ENCODE measurements at regions not wholly inside any gene's neighbourhood (a gene's known extent, or its start where the extent isn't known, plus 50 kb on each side); places are given as distances from the start of the nearest gene placed in this dataset.

DNA sequence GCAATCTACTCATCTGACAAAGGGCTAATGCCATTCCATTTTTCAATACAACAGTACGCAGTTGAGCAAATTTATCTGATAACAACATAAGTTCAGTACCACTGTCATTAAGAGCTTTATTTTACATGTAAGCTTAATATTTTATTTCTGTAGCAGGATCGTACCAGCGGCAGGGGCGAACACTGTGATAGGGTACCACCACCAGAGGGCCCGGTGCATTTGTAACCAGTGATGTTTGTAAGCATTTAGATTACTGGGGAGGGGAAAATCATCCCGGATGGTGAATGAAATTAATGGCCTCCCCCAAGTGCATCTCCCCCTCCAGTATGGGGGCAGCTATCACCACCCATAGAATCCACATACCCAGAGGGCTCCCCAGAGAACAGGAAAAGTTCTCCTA, 179.0 kb downstream of the ADGRA3 start:
- no peak for DNase-seq

DNA sequence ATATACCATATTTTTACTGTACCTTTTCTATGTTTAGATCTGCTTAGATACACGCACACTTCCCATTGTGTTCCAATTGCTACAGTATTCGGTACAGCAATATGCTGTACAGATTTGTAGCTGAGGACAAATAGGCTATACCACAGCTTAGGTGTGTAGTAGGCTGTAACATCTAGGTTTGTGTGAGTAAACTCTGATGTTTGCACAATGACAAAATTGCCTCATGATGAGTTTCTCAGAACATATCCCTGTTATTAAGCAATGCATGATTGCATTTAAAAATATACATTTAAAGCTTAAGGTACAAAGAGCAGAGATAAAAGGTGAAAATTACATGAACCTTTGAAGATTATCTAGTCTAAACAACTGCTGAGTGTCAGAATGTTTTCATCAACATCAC, 181.7 kb downstream of the ADGRA3 start:
- no peak for DNase-seq

DNA sequence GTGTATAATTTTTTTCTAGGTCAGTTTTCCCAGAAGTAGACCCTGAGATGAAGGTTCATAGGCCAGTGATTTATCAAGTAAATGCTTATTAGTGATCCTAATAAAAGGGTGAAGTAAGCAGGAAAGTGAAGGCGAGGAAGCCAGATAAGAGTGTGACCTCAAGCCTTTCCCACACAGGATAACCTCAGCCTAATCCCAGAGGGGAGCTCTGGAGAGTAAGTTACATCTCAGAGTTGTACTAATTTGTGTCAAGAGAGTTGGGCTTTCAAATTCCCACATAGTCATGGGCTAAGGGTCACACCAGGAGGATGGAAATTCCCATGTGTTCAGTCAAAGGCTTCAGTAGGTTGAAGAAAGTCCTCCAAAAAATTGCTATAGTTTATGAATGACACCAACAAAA, 191.4 kb downstream of the ADGRA3 start:
- no peak for DNase-seq

DNA sequence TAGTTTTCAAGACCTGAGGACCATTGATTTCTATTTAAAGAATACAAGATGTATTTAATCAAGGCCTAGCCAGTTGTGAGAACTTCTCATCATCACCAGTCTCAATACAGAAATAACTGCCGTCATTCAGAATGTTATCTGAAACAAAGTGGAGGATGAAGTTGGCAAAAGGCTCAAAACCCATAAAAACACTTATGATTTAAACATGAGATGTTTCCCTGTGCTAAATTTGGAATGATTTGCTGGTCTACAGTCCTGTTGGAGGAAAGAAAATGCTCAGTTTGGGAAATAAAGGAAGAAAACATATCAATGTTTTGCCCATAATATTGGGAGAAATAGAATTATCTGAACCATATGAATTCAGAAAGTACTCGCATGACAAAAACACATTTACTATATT, 192.2 kb downstream of the ADGRA3 start:
- no peak for DNase-seq

DNA sequence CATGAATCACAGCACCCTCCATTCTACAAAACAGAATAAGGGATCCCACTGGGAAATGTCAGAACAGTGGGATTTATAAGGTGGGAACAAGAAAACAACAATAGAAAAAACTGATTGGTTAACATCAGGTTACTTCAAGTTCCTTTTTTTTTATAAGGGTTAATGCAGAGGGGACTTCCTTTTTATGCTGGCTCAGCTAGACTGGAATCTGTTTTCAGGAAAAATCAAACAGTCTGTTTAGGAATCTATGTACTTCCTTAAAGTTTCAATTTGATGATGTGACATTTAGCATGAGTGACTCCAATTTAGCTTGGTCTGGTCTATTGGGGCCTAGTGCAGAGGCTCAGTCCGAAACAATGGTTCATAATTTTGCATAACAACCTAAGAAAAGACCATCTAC, 192.9 kb downstream of the ADGRA3 start:
- DNase-seq, result no peak

DNA sequence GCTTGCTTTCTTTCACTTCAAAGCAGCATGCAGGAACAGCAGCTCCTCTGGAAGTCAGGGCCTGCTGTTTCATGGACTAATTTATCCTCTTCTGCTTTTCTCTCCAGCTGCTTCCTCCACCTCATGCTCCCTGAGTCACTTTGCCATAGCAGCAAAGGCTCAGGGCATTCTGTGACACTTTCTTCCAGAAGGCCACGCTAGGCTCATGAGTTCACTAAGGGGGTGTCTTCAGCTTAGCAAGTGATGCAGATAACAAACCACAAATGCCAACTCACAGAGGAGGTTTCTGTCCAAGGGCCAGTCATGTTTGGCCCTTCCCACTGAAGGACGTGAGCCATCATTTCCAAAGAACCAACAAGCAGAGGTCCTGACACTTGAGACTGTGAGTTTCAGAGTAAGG, 200.2 kb downstream of the ADGRA3 start:
- no peak for DNase-seq

DNA sequence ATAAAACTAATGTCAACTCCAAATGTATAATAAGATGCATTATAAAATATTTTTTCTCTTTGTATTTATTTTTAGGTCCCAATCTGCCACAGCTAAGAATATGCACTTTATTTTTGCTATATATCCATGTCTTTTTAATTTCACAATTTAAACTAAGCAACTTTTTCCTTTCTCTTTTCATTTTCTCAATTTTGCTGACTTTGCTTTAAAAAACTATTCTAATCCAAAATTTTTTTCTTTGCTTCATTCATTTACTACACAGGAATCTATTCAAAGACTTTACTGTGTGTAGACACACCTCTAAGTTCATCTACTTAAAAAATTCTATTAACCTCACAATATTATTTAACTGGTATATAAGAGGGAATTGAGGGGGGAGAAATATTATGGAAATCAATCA, 201.9 kb downstream of the ADGRA3 start:
- no peak for DNase-seq

DNA sequence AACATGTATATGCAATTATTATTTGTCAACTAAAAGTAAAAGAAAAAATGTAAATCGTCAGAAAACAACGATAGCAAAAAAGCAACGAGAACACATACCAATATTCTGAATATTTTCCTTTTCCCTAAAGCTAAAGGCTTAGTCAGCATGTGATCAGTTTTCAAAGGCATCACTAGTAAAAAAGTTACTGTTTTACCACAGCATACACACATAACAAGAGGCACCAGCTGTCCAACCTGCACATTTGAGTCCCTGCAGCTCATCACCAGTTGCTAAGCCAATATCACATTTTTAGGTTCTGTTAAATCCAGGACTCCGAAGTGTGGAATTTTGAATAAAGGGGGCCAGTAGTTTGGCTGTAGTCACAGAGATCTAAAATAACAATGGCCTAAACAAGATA, 203.8 kb downstream of the ADGRA3 start:
- no peak for DNase-seq

DNA sequence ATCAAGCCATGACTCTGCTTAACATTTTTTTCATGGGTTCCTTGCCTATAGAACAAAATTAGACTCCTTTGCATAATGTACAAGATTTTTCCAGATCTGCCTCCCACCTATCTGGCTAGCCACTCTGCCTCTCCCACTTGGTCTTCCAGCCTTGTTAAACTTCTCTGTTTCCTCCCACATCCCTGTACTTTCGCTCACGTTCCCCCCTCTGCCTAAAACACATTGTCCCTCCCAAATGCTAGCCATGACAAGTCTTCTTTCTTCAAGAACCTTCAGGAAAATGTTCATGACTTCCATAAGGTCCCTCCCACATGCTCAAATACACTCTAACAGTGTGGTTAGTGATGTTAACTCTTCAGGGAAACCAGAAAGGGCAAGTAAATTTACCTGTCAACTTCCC, 214.6 kb downstream of the ADGRA3 start:
- DNase-seq, result no peak

DNA sequence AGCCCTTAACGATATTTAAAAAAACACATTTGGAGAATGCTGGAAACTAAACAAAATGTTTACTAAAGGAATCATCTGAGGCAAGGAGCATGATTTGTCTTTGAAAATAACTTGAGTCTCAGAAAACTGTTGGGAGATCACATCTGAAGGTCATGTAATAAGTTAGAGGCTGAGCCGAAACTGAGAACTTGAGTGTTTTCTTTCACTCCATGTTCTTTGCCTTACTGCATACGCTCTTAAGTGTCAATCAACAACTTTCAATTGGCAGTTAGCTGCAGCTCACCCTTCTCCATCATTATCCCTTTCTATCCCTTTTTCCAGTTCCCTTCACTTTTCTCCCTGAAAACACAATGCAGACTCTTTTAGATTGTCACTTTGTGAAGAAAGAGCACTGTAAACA, 216.2 kb downstream of the ADGRA3 start:
- DNase-seq, result no peak

DNA sequence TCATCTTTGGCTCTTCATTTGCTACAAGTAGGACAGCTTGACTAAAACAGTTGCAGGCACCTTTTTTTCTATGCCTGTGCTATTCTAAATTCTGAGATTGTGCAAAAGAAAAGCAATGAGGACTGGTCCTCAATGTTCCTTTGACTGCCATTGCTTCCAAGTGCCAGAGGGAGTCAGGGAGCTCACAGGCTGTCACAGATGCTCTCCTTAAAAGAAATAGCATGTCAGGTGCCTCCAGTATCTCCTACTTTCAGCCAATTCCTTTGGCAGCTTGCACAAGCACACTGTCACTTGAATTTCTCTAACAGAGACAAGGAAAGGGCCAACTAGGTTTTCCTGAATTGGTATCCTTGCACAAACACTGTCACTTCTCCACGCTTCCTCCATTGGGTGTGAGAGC, 228.2 kb downstream of the ADGRA3 start:
- no peak for DNase-seq

DNA sequence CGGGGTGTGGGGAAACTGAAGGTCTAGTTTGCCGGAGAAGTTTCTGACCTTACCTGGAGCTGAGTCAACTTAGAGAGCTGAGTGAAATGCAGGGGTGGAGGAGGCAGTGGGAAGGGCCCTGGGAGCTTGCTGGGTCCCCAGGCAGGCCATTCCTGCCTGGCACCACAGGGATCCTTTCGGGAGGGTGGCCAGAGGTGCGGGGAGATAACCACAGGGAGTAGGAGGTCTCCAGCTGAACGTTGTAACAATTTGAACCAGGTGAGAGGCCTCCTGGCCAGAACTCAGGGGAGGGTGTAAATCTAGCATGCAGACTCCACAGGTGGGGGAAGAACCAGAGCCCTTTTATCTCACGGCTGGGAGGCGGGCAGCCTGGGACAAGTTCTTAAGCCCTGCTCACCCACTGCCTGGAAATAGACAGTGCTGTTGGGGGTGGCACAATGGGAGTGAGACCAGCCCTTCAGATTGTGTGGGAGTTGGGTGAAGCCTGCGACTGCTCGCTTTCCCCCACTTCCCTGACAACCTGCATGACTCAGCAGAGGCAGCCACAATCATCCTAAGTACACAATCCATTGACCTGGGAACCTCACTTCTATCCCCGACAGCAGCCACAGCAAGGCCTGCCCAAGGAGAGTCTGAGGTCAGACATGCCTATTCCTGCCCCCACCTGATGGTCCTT, 247.4 kb downstream of the ADGRA3 start:
- no peak for DNase-seq

DNA sequence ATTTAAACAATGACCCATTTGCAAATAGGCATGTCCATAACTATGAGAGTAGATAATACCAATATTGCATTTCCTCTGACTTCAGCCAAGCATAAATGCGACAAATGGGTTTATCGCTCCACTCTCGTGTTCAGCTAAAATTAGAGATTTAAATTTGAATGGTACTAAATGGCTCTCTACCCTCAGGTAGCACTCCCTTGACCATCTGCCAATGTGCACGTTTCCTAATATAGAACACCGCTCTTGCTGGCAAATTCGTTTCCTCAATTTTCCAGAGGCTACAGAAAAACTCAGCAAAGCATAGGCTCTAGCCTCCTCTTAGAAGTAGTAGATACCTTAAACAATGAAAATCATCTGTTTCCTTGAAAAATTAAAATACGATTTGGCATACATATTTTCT, 251.6 kb downstream of the ADGRA3 start:
- DNase-seq, result peak; percentile 72 to 96

DNA sequence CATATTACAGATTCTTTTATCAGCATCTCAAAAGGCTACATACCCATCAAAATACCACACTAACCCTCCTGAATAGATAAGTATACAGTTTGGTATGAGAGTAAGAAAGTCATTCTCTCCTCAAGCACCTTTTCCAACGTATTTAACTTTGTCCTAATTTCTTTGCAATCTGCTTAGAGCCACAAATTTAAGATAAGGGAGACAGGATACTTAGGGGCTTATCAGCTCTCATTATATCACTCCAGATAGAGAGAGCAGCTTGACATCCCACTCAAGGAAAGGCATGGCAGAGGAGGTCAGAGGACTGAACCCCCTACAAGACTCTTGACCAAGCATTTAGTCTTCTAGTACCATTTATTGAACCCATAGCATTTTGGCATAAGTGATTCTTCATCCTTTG, 262.4 kb downstream of the ADGRA3 start:
- no peak for DNase-seq

DNA sequence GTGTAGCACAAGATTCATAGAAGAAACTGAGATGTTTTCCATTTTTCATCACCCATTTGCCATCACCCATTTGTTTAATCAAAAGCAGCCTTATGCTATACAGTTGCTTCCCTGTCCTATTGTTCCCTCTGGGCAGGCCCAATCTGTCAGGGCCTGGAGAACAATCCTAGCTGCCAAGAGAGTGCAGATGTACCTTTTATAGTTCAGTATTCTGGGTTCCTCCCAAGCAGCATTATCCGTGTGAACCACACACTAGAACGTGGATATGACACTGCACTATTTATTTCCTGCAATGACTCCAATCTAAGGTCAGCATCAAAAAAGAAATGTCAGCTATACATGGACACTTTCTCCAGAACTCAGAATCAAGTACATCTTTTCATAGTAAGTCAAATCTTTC, 269.0 kb downstream of the ADGRA3 start:
- DNase-seq, result no peak

DNA sequence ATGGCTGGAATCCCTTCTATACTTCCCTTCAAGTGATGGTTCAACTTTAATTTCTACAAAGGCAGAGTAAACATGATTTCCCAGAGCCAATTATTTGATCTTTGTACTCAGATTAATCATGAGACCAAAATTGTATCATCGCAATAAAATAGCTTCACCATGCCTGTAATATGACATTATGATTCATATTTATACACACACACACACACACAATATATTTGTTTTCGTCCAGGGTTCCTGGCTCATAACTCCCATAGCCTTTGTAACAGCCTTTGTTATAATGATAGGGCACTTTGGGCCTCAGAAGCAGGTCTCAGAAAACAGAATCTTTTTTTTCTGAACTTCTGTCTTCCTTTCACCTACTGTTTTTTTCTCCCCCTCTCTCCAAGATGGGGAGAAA, 270.6 kb downstream of the ADGRA3 start:
- no peak for DNase-seq

DNA sequence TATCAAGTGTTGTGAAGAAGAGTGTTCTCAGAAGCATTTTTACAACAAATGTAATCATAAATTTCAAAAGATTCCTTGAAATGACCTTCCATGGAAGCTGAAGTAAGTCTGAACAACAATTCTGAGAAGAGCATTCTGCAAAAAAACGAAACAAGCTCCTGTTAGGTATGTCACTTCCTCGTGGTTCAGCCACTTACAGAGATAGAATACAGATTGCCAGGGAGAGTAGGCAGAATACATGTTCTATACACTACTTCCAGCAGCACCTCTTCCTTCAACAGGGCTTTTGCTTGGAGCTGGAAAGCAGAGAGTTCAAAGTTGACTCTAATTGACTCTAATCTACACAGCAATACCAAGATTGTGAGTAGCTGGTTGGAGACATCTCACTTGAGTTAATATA, 274.5 kb downstream of the ADGRA3 start:
- no peak for DNase-seq

DNA sequence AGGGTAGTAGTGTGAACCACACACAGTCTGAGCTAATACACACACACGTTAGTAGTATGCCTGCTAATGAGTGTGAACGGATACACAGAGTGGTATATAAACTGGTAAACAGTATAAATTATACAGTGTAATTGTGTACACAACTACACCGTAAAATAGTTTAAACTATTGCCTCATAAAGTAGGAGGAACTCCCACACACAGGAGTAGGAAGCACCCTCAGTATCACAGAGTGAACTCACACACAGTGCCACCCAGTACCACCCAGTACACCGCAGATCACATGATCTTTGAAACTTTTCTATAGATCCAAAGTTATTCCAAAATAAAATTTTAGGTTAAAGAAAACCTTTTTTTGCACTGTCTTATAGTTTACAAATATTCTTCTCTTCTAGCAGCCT, 275.1 kb downstream of the ADGRA3 start:
- DNase-seq, result no peak

DNA sequence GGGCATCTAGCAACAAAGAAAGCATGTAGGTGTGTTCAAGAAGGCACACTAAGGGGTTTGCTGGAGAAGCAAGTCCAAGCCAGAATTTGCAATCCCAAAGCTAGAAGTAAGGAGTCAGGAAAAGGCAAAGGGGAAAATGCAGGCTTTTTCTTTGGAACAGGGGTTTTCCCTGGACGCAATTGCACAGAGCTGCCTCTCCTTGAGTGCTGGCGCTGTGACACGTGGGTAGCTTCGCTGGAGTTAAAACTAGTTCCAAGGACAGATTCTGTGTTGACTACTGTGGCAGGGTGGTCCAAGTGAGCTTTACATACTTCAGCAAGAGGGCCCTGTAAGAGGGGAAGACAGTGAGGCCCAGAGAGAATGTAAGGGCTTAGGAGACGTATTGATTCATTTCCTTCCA, 277.1 kb downstream of the ADGRA3 start:
- no peak for DNase-seq

DNA sequence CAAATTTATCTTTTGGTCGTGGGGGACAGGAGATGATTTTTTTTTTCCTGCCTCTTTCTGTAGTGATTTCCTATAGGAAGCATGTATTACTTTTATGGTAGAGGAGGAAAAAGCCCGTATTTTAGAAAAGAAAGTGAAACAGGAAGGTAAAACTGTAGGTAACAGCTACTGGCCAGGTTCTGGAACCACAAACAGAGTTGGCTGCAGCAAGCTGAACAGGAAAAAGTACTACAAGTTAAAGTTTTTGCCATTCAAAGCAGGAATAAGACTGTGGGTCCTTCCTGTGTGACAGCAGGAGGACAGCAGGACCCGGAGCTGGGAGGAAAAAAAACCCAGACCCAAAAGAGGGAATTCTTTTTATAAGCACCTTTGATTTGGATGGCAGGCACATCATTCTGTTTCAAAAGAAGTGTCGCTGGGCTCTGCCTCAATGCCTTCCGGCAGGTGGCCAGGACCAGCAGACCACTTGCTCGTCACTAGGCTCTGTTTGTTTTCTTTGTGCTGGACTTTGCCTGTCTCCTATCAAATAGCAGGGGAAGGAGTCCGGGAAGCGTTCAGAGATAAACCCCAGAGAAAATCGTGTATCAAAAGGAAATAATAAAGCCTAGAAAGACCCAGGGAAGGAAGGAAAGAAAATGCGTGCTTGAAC, 277.9 kb downstream of the ADGRA3 start:
- DNase-seq, result no peak

DNA sequence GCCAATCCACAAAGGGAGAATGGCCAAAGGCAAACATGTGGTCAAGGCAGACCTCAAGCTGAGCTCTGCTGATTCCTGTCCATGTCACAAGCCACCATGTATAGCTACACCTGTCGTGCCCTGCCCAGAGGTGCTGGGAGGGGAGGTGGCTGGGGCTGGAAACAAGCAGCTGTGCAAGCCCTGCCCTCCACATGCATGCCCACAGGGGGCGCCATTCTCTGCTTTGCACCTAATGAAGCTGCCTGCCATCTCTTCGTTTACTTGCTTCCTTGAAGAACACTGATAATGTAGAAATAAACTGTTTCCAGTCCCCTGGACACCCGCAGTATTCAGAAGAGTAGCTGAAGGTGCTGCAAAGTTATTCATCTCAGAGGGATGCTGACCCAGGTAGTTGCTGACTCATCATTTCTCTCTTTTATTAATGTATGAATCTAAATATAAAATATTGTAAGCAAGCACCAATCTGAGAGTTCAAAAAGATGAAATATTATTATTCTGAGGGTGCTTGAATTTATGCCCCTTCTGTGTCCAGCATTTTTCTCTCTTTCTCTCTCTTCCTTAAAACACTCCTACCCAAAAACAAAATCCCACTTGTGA, 278.6 kb downstream of the ADGRA3 start:
- peak; percentile 32 to 44 for DNase-seq

DNA sequence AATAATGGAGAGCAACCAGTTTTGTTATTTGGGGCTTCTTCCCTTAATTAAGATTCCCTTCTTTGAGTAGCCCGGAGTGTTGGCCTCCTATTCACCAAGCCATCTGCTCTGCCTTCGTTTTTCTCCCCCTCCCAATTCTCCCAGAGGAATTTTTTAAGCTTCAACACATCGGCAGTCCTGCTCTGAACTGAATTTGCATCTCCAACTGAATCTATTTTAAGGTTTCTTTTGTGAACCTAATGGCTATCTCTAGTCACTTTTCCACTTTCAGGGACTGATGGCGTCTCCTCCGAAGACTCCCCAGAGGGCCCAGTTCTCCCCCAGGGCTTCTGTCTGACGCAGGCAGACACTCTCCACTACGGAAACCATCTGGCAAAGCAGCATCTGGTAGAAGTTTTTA, 280.2 kb downstream of the ADGRA3 start:
- DNase-seq, result no peak

DNA sequence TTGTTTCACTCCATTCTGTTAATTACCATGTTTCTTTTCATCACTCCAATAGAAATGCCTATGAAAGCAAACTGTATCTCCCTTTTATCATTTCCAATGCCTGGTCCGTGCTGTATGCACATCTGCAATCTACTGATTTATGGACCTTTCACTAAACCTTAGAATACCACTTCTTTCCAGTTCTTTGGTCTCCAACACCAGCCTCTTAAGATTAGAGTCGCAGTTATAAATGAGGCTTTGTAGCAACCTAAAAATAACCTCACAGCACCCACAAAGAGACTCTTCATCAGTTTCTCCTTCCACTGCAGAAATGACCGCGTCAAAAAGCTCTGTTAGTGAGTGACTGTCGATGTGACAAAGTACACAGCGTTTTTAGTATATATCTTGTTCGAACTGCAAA, 282.6 kb downstream of the ADGRA3 start:
- DNase-seq, result no peak

DNA sequence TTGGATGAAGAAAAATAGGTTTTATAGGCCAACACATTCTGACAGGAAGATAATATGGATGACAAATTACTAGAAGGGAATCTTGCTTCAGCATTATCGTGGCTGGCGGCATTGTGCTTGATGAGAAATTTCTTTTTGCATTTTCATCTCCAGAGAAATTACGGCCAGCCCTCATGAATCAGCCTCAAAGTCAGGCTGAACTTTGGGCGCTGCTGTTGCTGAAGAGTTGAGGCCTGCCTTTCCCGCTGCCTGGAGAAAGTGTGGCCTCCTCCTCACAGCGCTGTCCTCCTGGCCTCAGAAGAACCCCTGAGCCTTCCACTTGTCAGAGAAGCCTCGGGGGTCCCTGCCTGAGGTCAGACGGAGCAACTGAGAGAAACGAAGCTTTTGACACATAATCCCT, 272.4 kb upstream of the KCNIP4 start:
- DNase-seq, result no peak

DNA sequence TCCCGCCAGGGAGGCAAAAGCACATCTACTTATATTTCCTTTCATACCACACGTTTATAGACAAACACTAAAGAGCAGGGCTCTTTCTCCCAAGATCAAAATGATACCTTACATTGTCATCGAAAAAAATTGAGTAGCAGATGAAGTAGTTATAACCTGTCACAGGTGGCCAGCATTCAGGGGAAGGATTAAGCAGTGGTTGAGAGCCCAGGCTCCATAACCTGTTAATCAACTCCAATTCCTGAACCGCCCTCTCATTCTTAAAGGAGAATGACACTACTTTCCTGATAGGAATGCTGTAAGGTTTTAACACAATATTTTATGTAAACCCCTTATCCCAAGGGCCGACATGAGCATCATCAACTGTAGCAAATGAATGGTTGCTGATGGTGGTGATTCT, 268.9 kb upstream of the KCNIP4 start:
- no peak for DNase-seq
